ENCODE measurements at regions not wholly inside any gene's neighbourhood (a gene's known extent, or its start where the extent isn't known, plus 50 kb on each side); places are given as distances from the start of the nearest gene placed in this dataset.

DNA sequence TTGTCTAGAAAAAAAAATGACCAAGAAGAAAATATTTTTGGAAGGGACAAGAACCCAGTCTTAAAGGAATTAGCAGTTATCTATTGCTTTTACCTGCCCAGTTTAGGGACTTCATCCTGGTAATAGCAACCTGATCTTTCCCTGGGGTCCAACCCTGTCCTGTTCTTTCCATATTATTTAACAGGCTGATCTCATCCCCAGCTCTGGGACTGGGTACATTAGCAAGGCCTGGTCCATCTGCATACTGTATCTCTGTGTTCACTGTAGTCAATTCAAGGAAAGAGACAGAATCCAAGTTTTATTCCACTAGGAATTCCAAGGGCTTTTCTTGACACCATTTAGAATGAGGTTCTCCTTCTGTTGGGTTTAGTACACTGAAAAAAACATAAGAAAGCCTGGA, 191.7 kb upstream of the GADL1 start:
- Histone ChIP-seq H3K9me3 (ENCODE audit: control insufficient read depth in 1 of 2, insufficient read depth in 1 of 2, low read depth in 1 of 2, low read length in 2 of 2) (no peaks in the 10 kb centered on the region), H3K9ac (ENCODE audit: low read length) (no peak overlapping the region), H3K4me1 (ENCODE audit: control insufficient read depth in 1 of 2, insufficient read depth in 2 of 2, low read length in 2 of 2) (no peaks in the 10 kb centered on the region), H3K4me3 (replicated peaks in 1 of 2; ENCODE audit: low read depth in 1 of 2, low read length in 2 of 2) (no peak overlapping the region), H2AFZ (ENCODE audit: low read depth, low read length, poor library complexity, severe bottlenecking) (no peak overlapping the region), H3K36me3 (ENCODE audit: control insufficient read depth in 1 of 2, insufficient read depth in 2 of 2, low read length in 2 of 2) (no peaks in the 10 kb centered on the region), H3K27ac (ENCODE audit: low read depth, low read length) (no peak overlapping the region), H3K79me2 (ENCODE audit: insufficient read depth, low read length) (no peaks in the 10 kb centered on the region), H3K4me2 (ENCODE audit: low read length) (no peak overlapping the region), H3K27me3 (ENCODE audit: insufficient read depth, low read length) (no peaks in the 10 kb centered on the region), H4K20me1 (ENCODE audit: insufficient read depth) (no peaks in the 10 kb centered on the region), H3K9me2 (ENCODE audit: insufficient read depth) (no peaks in the 10 kb centered on the region)
- ChIA-PET POLR2A (no interaction called here), RAD21 (ENCODE audit: low non-redundant PET in 1 of 2, low total read pairs in 2 of 2, uncharacterized antibody in 2 of 2, unreplicated experiment in 2 of 2) (no interaction called here), CTCF (no interaction called here)
- no peak for ATAC-seq
- no TSS peak for BruUV-seq (replicated peaks)
- no peak for DNase-seq (ENCODE audit: low read depth, low spot score)
- intact Hi-C loops (cut with micrococcal nuclease) = no loop called here
- TF ChIP-seq TCF7L2 (IDR thresholded peaks at IDR 0.05; ENCODE audit: borderline replicate concordance, extremely low read depth, insufficient read depth, insufficient read length) (no peak), CEBPB (IDR thresholded peaks at IDR 0.05; ENCODE audit: low read depth) (no peak), SRF (IDR thresholded peaks at IDR 0.05; ENCODE audit: low read depth) (no peak), EZH2phosphoT487 (IDR thresholded peaks at IDR 0.05; ENCODE audit: borderline replicate concordance) (no peak), RAD21 (IDR thresholded peaks at IDR 0.05; ENCODE audit: low read depth) (no peak), POLR2A (IDR thresholded peaks at IDR 0.05; ENCODE audit: borderline replicate concordance, extremely low read depth, insufficient read depth, insufficient read length) (no peak)
- TF ChIP-seq, protein P1, sequence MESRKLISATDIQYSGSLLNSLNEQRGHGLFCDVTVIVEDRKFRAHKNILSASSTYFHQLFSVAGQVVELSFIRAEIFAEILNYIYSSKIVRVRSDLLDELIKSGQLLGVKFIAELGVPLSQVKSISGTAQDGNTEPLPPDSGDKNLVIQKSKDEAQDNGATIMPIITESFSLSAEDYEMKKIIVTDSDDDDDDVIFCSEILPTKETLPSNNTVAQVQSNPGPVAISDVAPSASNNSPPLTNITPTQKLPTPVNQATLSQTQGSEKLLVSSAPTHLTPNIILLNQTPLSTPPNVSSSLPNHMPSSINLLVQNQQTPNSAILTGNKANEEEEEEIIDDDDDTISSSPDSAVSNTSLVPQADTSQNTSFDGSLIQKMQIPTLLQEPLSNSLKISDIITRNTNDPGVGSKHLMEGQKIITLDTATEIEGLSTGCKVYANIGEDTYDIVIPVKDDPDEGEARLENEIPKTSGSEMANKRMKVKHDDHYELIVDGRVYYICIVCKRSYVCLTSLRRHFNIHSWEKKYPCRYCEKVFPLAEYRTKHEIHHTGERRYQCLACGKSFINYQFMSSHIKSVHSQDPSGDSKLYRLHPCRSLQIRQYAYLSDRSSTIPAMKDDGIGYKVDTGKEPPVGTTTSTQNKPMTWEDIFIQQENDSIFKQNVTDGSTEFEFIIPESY (IDR thresholded peaks at IDR 0.05; ENCODE audit: extremely low read depth, insufficient replicate concordance, low read length) = no peak

DNA sequence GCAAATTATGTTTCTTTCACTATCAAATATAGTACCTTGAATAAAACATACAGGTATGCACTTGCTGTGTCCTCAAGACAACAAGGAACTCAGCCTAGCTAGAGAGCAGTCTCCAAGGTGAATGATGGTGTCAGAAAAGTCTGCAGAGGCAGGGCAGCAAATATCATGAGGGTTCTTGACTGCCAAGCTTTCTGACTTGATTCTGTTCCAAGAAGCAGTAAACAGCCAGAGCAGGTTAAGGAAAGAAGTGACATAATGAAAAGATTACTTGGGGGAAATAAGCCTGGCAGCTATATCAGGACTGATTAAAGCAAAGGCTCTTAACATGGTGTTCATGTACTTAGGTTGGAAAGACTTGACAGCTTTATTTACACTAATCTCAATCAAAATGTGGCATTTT, 192.2 kb upstream of the GADL1 start:
- no peaks in the 10 kb centered on the region for H3K27me3 ChIP-seq (ENCODE audit: insufficient read depth, low read length)
- no peaks in the 10 kb centered on the region for H3K4me1 ChIP-seq (ENCODE audit: control insufficient read depth in 1 of 2, insufficient read depth in 2 of 2, low read length in 2 of 2)
- no peaks in the 10 kb centered on the region for H4K20me1 ChIP-seq (ENCODE audit: insufficient read depth)
- ChIA-PET CTCF (no interaction called here), RAD21 (ENCODE audit: low non-redundant PET in 1 of 2, low total read pairs in 2 of 2, uncharacterized antibody in 2 of 2, unreplicated experiment in 2 of 2) (no interaction called here), POLR2A (no interaction called here)
- DNase-seq (ENCODE audit: low read depth, low spot score) (no peak), ATAC-seq (no peak)
- no peaks in the 10 kb centered on the region for H3K36me3 ChIP-seq (ENCODE audit: control insufficient read depth in 1 of 2, insufficient read depth in 2 of 2, low read length in 2 of 2)
- no peaks in the 10 kb centered on the region for H3K9me2 ChIP-seq (ENCODE audit: insufficient read depth)
- BruUV-seq (replicated peaks) = no TSS peak
- H3K4me3 ChIP-seq (replicated peaks in 1 of 2; ENCODE audit: low read depth in 1 of 2, low read length in 2 of 2) = no peak overlapping the region
- no peak overlapping the region for H3K9ac ChIP-seq (ENCODE audit: low read length)
- H3K79me2 ChIP-seq (ENCODE audit: insufficient read depth, low read length) = no peaks in the 10 kb centered on the region
- no peak overlapping the region for H2AFZ ChIP-seq (ENCODE audit: low read depth, low read length, poor library complexity, severe bottlenecking)
- intact Hi-C loops (cut with micrococcal nuclease) = no loop called here
- H3K4me2 ChIP-seq (ENCODE audit: low read length) = no peak overlapping the region
- H3K27ac ChIP-seq (ENCODE audit: low read depth, low read length) = no peak overlapping the region
- no peaks in the 10 kb centered on the region for H3K9me3 ChIP-seq (ENCODE audit: control insufficient read depth in 1 of 2, insufficient read depth in 1 of 2, low read depth in 1 of 2, low read length in 2 of 2)
- TF ChIP-seq, protein P2, sequence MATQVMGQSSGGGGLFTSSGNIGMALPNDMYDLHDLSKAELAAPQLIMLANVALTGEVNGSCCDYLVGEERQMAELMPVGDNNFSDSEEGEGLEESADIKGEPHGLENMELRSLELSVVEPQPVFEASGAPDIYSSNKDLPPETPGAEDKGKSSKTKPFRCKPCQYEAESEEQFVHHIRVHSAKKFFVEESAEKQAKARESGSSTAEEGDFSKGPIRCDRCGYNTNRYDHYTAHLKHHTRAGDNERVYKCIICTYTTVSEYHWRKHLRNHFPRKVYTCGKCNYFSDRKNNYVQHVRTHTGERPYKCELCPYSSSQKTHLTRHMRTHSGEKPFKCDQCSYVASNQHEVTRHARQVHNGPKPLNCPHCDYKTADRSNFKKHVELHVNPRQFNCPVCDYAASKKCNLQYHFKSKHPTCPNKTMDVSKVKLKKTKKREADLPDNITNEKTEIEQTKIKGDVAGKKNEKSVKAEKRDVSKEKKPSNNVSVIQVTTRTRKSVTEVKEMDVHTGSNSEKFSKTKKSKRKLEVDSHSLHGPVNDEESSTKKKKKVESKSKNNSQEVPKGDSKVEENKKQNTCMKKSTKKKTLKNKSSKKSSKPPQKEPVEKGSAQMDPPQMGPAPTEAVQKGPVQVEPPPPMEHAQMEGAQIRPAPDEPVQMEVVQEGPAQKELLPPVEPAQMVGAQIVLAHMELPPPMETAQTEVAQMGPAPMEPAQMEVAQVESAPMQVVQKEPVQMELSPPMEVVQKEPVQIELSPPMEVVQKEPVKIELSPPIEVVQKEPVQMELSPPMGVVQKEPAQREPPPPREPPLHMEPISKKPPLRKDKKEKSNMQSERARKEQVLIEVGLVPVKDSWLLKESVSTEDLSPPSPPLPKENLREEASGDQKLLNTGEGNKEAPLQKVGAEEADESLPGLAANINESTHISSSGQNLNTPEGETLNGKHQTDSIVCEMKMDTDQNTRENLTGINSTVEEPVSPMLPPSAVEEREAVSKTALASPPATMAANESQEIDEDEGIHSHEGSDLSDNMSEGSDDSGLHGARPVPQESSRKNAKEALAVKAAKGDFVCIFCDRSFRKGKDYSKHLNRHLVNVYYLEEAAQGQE (IDR thresholded peaks at IDR 0.05; ENCODE audit: low read depth) = no peak
- TF ChIP-seq SRF (IDR thresholded peaks at IDR 0.05; ENCODE audit: low read depth) = no peak
- TF ChIP-seq CEBPB (IDR thresholded peaks at IDR 0.05; ENCODE audit: low read depth) = no peak
- TF ChIP-seq, protein P3, sequence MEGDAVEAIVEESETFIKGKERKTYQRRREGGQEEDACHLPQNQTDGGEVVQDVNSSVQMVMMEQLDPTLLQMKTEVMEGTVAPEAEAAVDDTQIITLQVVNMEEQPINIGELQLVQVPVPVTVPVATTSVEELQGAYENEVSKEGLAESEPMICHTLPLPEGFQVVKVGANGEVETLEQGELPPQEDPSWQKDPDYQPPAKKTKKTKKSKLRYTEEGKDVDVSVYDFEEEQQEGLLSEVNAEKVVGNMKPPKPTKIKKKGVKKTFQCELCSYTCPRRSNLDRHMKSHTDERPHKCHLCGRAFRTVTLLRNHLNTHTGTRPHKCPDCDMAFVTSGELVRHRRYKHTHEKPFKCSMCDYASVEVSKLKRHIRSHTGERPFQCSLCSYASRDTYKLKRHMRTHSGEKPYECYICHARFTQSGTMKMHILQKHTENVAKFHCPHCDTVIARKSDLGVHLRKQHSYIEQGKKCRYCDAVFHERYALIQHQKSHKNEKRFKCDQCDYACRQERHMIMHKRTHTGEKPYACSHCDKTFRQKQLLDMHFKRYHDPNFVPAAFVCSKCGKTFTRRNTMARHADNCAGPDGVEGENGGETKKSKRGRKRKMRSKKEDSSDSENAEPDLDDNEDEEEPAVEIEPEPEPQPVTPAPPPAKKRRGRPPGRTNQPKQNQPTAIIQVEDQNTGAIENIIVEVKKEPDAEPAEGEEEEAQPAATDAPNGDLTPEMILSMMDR (IDR thresholded peaks at IDR 0.05 in 2 of 3, conservative IDR thresholded peaks at IDR 0.05 in 1 of 3; ENCODE audit: borderline replicate concordance in 1 of 3, insufficient read depth in 1 of 3, low read depth in 2 of 3, low read length in 2 of 3) = no peak
- no peak for TF ChIP-seq POLR2A (IDR thresholded peaks at IDR 0.05; ENCODE audit: borderline replicate concordance, extremely low read depth, insufficient read depth, insufficient read length)
- TF ChIP-seq JUND (IDR thresholded peaks at IDR 0.05) = no peak
- no peak for TF ChIP-seq EGR1 (IDR thresholded peaks at IDR 0.05; ENCODE audit: low read depth)
- TF ChIP-seq FOSL1 (IDR thresholded peaks at IDR 0.05; ENCODE audit: low read depth) = no peak
- TF ChIP-seq TCF7L2 (IDR thresholded peaks at IDR 0.05; ENCODE audit: borderline replicate concordance, extremely low read depth, insufficient read depth, insufficient read length) = no peak
- TF ChIP-seq CBX3 (IDR thresholded peaks at IDR 0.05; ENCODE audit: low read depth) = no peak

Data from HCT116 (cell line).